ENCODE measurements at regions not wholly inside any gene's neighbourhood (a gene's known extent, or its start where the extent isn't known, plus 50 kb on each side); places are given as distances from the start of the nearest gene placed in this dataset.

GRCh38 chr18:47485221-47485797 is 233.8 kb upstream of the SKOR2 start:
- TF ChIP-seq ZNF565 (CRISPR knock-in tag; conservative IDR thresholded peaks at IDR 0.05; ENCODE audit: low read depth) (no peak), GLIS3 (CRISPR knock-in tag; IDR thresholded peaks at IDR 0.05) (no peak), ZNF8 (CRISPR knock-in tag; IDR thresholded peaks at IDR 0.05) (no peak), ZFP3 (CRISPR knock-in tag; IDR thresholded peaks at IDR 0.05) (no peak), CSRNP3 (CRISPR knock-in tag; IDR thresholded peaks at IDR 0.05) (no peak), SNAI2 (CRISPR knock-in tag; IDR thresholded peaks at IDR 0.05) (no peak), RARB (CRISPR knock-in tag; IDR thresholded peaks at IDR 0.05) (no peak)
